ENCODE measurements at regions not wholly inside any gene's neighbourhood (a gene's known extent, or its start where the extent isn't known, plus 50 kb on each side); places are given as distances from the start of the nearest gene placed in this dataset.

DNA sequence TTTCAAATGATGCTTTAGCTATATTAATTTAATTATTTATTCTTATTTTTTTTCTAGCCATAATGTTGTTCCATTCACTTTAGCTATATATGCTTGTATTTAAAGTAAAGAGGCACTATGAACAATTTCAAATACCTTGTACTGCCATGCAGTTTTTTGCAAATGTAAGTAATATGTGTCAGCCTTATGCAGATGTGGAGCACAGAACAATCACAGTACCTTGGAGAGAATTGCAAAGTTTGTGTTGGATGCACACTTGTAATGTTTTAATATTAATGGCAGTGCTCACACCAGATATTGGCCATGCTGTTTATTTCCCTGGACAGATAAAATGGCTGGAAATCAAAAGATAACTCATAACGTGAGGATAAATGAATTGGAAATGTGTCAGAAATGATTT, 663.5 kb upstream of the SEMA3D start:
- H3K36me3 Mint-ChIP-seq (ENCODE audit: low read depth): no peaks in the 10 kb centered on the region
- POLR2A ChIA-PET: no interaction called here

DNA sequence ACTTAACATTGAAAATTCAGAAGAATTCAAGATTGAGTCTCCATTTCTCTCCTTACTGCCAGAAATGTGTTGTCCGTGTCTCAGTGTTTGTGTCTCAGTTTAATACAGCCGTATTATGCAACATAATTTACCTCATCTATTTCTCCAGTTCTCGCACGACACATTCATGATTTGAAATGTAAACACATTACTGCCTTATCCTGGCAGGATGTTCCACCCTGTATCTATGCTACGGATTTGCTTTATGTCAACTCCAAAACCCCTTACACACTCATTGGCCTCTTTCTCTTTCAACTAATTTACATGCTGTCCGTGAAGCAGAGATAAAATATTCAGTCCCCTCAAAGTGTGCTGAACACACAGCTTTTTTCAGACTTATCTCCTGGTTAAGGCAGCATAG, 653.7 kb upstream of the SEMA3D start:
- DNase-seq (no peak), ATAC-seq (ENCODE audit: poor library complexity) (no peak)
- TF ChIP-seq, protein P1, sequence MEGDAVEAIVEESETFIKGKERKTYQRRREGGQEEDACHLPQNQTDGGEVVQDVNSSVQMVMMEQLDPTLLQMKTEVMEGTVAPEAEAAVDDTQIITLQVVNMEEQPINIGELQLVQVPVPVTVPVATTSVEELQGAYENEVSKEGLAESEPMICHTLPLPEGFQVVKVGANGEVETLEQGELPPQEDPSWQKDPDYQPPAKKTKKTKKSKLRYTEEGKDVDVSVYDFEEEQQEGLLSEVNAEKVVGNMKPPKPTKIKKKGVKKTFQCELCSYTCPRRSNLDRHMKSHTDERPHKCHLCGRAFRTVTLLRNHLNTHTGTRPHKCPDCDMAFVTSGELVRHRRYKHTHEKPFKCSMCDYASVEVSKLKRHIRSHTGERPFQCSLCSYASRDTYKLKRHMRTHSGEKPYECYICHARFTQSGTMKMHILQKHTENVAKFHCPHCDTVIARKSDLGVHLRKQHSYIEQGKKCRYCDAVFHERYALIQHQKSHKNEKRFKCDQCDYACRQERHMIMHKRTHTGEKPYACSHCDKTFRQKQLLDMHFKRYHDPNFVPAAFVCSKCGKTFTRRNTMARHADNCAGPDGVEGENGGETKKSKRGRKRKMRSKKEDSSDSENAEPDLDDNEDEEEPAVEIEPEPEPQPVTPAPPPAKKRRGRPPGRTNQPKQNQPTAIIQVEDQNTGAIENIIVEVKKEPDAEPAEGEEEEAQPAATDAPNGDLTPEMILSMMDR (IDR thresholded peaks at IDR 0.05): no peak
- ChIA-PET CTCF (no interaction called here), POLR2A (no interaction called here)
- Mint-ChIP-seq H3K27me3 (no peaks in the 10 kb centered on the region), H3K4me1 (ENCODE audit: low read depth) (no peaks in the 10 kb centered on the region), H3K4me3 (no peak overlapping the region), H3K27ac (no peak overlapping the region), H3K36me3 (ENCODE audit: low read depth) (no peaks in the 10 kb centered on the region), H3K9me3 (no peaks in the 10 kb centered on the region)
- Histone ChIP-seq H3K27ac (ENCODE audit: low read depth in 1 of 2, low read length in 2 of 2) (no peak overlapping the region), H3K4me1 (ENCODE audit: insufficient read depth, low read length) (no peaks in the 10 kb centered on the region), H3K27me3 (ENCODE audit: control insufficient read depth in 1 of 2, insufficient read depth in 2 of 2, low read length in 2 of 2) (no peaks in the 10 kb centered on the region), H3K4me3 (ENCODE audit: low read length) (no peak overlapping the region), H3K9me3 (ENCODE audit: control insufficient read depth in 1 of 2, insufficient read depth in 1 of 2, low read length in 2 of 2) (peaks cover 4 to 13% of the 10 kb centered on the region in 2 experiments), H3K36me3 (ENCODE audit: insufficient read depth, low read length) (no peaks in the 10 kb centered on the region)
- intact Hi-C loops (cut with DNase I, micrococcal nuclease): no loop called here

More for the DNA sequence above, 663.5 kb upstream of the SEMA3D start:
- intact Hi-C loops (cut with DNase I, micrococcal nuclease): no loop called here
- no peak overlapping the region for H3K4me3 ChIP-seq (ENCODE audit: low read length)
- DNase-seq: no peak
- ATAC-seq (ENCODE audit: poor library complexity): no peak
- no peaks in the 10 kb centered on the region for H3K4me1 ChIP-seq (ENCODE audit: insufficient read depth, low read length)
- CTCF ChIA-PET: no interaction called here
- no peaks in the 10 kb centered on the region for H3K27me3 ChIP-seq (ENCODE audit: control insufficient read depth in 1 of 2, insufficient read depth in 2 of 2, low read length in 2 of 2)
- no peaks in the 10 kb centered on the region for H3K36me3 ChIP-seq (ENCODE audit: insufficient read depth, low read length)
- no peak overlapping the region for H3K27ac ChIP-seq (ENCODE audit: low read depth in 1 of 2, low read length in 2 of 2)
- H3K9me3 ChIP-seq (ENCODE audit: control insufficient read depth in 1 of 2, insufficient read depth in 1 of 2, low read length in 2 of 2): peaks cover 0 to 5% of the 10 kb centered on the region in 2 experiments
- Mint-ChIP-seq H3K4me1 (ENCODE audit: low read depth) (no peaks in the 10 kb centered on the region), H3K9me3 (peaks cover 3% of the 10 kb centered on the region), H3K27ac (no peak overlapping the region), H3K27me3 (no peaks in the 10 kb centered on the region), H3K4me3 (no peak overlapping the region)
- TF ChIP-seq, protein P1 (IDR thresholded peaks at IDR 0.05): no peak

DNA sequence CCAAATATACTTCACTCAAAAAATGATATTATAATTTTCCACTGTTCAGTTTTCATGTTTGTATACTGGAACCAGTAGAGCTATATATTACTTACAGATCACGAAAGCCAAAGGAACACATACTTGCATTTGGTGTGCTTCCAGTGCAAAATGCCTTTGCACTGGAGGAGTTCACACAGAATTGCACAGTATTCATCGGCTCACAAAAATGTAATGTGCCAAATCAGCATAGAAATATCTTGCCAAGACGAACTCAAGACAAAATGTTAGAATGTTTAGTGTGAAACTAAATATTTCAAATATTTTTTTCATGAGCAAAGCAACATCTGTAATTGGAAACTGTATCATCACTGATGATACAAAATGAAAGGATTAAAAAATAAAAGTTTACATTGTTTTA, 646.2 kb upstream of the SEMA3D start:
- H3K4me3 ChIP-seq (ENCODE audit: low read length): no peak overlapping the region
- peaks cover 0 to 4% of the 10 kb centered on the region in 2 experiments for H3K9me3 ChIP-seq (ENCODE audit: control insufficient read depth in 1 of 2, insufficient read depth in 1 of 2, low read length in 2 of 2)
- ATAC-seq (ENCODE audit: poor library complexity): no peak
- no peak for DNase-seq
- no peaks in the 10 kb centered on the region for H3K36me3 ChIP-seq (ENCODE audit: insufficient read depth, low read length)
- H3K9me3 Mint-ChIP-seq: no peaks in the 10 kb centered on the region
- intact Hi-C loops (cut with DNase I, micrococcal nuclease): no loop called here
- no peaks in the 10 kb centered on the region for H3K27me3 ChIP-seq (ENCODE audit: control insufficient read depth in 1 of 2, insufficient read depth in 2 of 2, low read length in 2 of 2)
- ChIA-PET CTCF (no interaction called here), POLR2A (no interaction called here)
- H3K36me3 Mint-ChIP-seq (ENCODE audit: low read depth): no peaks in the 10 kb centered on the region
- H3K4me3 Mint-ChIP-seq: no peak overlapping the region
- no peaks in the 10 kb centered on the region for H3K27me3 Mint-ChIP-seq
- H3K27ac ChIP-seq (ENCODE audit: low read depth in 1 of 2, low read length in 2 of 2): no peak overlapping the region
- TF ChIP-seq, protein P1 (IDR thresholded peaks at IDR 0.05): no peak
- no peaks in the 10 kb centered on the region for H3K4me1 Mint-ChIP-seq (ENCODE audit: low read depth)
- H3K27ac Mint-ChIP-seq: no peak overlapping the region
- H3K4me1 ChIP-seq (ENCODE audit: insufficient read depth, low read length): no peaks in the 10 kb centered on the region

All from CD4-positive, alpha-beta T cell (primary cell).